ENCODE measurements at regions not wholly inside any gene's neighbourhood (a gene's known extent, or its start where the extent isn't known, plus 50 kb on each side); places are given as distances from the start of the nearest gene placed in this dataset.
A peak's percentile ranks its signal among the peaks of the same experiment; 100 is the strongest.

DNA sequence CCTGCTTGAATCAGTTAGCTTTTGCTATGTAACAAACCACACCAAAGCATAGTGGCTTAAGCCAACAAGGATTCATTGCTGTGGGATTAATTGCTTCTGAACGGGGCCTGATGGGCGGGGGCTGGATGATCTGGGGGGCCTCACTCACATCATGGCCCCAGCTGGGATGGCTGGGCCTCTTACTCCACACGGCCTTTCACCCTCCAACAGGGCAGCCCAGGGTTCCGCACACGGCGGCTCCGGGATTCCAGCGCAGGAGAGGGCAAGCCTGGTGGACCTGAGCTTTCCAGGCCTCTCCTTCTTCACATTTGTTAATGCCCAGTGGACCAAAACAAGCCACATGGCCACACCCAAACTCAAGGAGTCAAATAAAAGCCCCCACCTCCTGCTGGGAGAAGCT, 86.3 kb upstream of the PHLPP1 start:
- CTCF ChIA-PET = no interaction called here
- intact Hi-C loops (cut with micrococcal nuclease) = no loop called here
- Mint-ChIP-seq H3K4me3 (no peak overlapping the region), H3K27ac (no peak overlapping the region), H3K27me3 (ENCODE audit: low read depth) (peaks cover 5% of the 10 kb centered on the region), H3K36me3 (ENCODE audit: low read depth) (no peaks in the 10 kb centered on the region), H3K9me3 (no peaks in the 10 kb centered on the region), H3K4me1 (ENCODE audit: low read depth) (no peaks in the 10 kb centered on the region)
- no peak for DNase-seq

DNA sequence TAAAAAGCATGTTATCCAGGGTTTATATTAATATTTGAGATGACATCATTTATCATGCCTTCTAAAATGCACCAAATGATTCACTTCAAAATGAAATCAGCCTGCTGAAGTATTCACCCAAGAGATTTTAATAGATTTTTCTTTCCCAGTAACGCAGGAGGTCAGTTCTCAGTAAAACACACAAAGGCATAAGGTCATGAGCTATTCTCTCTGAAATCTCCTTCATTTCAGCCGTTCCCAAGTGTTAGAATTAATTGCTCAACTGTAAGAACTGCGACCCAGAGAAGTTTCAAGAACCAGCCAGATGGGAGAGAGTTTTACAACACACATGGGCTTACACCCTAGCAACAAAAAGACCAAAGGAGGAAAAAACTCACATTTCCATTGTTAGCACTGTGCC, 84.2 kb upstream of the PHLPP1 start:
- DNase-seq = no peak
- Mint-ChIP-seq H3K27ac (no peak overlapping the region), H3K4me3 (no peak overlapping the region), H3K9me3 (no peaks in the 10 kb centered on the region), H3K36me3 (ENCODE audit: low read depth) (no peaks in the 10 kb centered on the region), H3K27me3 (ENCODE audit: low read depth) (peaks cover 11% of the 10 kb centered on the region), H3K4me1 (ENCODE audit: low read depth) (no peaks in the 10 kb centered on the region)
- CTCF ChIA-PET = interaction anchor here (0.7 kb wide), 1 partner anchor 15 kb away, joined by 3 read pairs; no protein-coding TSS in a partner anchor
- intact Hi-C loops (cut with micrococcal nuclease) = no loop called here

DNA sequence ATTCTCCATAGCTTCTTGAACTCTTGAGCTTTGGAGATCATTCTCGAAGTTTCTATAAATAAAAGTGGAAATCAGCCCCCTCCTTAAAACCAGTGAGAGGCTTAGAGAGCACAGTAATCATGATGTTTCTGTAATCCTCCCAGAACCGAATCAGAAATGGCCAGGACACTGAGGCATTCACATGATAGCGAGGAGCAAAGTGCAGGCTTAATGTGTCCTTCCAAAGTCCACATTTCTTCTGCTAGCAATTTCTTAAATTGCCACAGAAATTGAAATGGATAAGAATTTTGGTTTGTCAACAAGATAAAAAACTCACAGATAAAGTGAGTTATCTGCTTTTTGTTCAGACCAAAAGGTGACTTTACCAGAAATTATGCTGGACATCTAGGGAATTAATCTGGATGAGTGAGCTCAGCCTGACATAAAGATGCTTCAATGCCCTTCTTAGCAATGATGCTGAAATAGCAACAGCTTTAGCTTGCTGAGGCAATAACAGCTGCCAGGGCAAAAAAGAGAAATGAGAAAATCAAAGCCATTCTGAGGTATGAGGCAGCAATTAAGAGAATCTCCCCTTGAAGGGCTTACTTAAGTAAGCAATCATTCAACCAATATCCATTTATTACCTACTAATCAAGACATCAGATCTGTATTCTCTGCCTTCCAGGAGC, 82.4 kb upstream of the PHLPP1 start:
- H3K4me1 Mint-ChIP-seq (ENCODE audit: low read depth) = no peaks in the 10 kb centered on the region
- CTCF ChIA-PET = no interaction called here
- no peak for DNase-seq
- no peak overlapping the region for H3K27ac Mint-ChIP-seq
- intact Hi-C loops (cut with micrococcal nuclease) = no loop called here
- no peaks in the 10 kb centered on the region for H3K36me3 Mint-ChIP-seq (ENCODE audit: low read depth)
- H3K4me3 Mint-ChIP-seq = no peak overlapping the region
- no peaks in the 10 kb centered on the region for H3K9me3 Mint-ChIP-seq
- H3K27me3 Mint-ChIP-seq (ENCODE audit: low read depth) = peaks cover 14% of the 10 kb centered on the region

DNA sequence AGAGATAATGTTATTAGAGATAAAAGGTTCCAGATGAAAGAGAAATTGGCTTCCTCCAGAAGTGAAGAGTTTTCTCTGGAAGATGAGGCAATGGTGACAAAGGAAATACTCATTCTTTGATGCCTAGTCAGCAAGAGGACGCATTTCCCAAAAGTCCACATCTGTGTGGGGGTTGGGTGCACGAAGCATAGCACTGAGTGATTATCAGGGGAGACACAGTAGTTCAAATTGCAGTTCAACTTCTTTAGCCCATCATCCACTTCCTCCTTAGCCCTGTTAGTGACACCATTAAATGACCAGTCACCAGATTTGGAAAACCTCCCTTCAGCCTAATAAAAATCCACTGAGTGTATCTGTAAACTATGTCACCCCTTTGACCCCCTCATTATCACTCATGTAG, 80.9 kb upstream of the PHLPP1 start:
- DNase-seq = no peak
- no peaks in the 10 kb centered on the region for H3K4me1 Mint-ChIP-seq (ENCODE audit: low read depth)
- intact Hi-C loops (cut with micrococcal nuclease) = no loop called here
- H3K27ac Mint-ChIP-seq = no peak overlapping the region
- peaks cover 21% of the 10 kb centered on the region for H3K27me3 Mint-ChIP-seq (ENCODE audit: low read depth)
- H3K9me3 Mint-ChIP-seq = no peaks in the 10 kb centered on the region
- H3K4me3 Mint-ChIP-seq = no peak overlapping the region
- CTCF ChIA-PET = no interaction called here
- no peaks in the 10 kb centered on the region for H3K36me3 Mint-ChIP-seq (ENCODE audit: low read depth)

DNA sequence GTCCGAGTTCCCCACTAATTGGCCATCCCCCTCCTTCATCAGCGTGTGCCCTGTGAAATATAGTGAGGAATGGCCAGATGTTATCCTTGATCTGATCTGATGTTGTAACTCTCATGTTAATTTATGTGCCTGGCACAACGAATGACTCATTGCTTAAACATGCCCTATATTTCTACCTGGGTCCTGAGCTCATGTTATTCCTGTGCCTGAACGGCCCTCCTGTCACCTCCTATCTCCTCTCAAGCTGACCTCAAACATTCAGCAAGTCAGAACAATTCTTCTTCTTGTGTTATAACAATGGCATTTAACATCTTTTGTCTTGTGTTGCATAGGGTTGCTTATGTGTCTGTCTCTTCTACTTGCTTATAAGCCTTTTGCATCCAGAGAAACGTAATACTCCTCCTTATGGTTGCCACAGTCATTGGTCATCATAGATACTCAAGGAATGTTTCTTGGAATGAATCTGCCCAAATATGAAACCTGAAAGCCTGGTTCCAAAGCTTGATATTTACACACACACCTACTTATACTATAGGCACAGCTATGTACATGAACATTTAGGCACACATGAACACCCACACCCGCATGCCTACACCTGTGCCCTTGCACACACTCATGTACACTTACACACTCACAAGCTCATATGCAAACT, 80.2 kb upstream of the PHLPP1 start:
- CTCF ChIA-PET = interaction anchor here (0.9 kb wide), 1 partner anchor 11 kb away, joined by 3 read pairs; no protein-coding TSS in a partner anchor
- no peak overlapping the region for H3K27ac Mint-ChIP-seq
- no peak overlapping the region for H3K4me3 Mint-ChIP-seq
- peaks cover 21% of the 10 kb centered on the region for H3K27me3 Mint-ChIP-seq (ENCODE audit: low read depth)
- intact Hi-C loops (cut with micrococcal nuclease) = no loop called here
- DNase-seq = no peak
- no peaks in the 10 kb centered on the region for H3K9me3 Mint-ChIP-seq
- no peaks in the 10 kb centered on the region for H3K4me1 Mint-ChIP-seq (ENCODE audit: low read depth)
- H3K36me3 Mint-ChIP-seq (ENCODE audit: low read depth) = no peaks in the 10 kb centered on the region

DNA sequence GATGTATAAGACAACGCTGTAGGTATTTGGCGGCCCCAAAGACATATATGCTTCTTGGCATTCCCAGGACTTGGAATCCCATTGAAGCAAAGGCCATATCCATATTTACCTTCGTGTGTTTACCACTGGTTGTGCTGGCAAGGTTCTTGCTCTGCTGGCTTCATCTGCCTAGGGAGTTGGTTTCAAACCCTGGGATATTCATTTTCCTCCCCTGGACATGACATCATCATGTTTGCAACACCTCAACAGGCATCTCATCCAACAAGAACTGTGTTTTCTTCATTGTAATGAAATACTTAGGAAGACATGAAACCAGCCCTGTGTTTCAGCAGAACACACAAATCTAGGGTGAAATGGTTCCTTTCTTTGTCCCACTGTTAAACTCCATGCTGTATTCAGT, 77.9 kb upstream of the PHLPP1 start:
- intact Hi-C loops (cut with micrococcal nuclease) = no loop called here
- Mint-ChIP-seq H3K4me1 (ENCODE audit: low read depth) (no peaks in the 10 kb centered on the region), H3K27ac (no peak overlapping the region), H3K4me3 (no peak overlapping the region), H3K9me3 (no peaks in the 10 kb centered on the region), H3K27me3 (ENCODE audit: low read depth) (peaks cover 21% of the 10 kb centered on the region), H3K36me3 (ENCODE audit: low read depth) (no peaks in the 10 kb centered on the region)
- CTCF ChIA-PET = interaction anchor here (1.4 kb wide), 1 partner anchor 345 kb away, joined by 5 read pairs; no protein-coding TSS in a partner anchor
- no peak for DNase-seq

DNA sequence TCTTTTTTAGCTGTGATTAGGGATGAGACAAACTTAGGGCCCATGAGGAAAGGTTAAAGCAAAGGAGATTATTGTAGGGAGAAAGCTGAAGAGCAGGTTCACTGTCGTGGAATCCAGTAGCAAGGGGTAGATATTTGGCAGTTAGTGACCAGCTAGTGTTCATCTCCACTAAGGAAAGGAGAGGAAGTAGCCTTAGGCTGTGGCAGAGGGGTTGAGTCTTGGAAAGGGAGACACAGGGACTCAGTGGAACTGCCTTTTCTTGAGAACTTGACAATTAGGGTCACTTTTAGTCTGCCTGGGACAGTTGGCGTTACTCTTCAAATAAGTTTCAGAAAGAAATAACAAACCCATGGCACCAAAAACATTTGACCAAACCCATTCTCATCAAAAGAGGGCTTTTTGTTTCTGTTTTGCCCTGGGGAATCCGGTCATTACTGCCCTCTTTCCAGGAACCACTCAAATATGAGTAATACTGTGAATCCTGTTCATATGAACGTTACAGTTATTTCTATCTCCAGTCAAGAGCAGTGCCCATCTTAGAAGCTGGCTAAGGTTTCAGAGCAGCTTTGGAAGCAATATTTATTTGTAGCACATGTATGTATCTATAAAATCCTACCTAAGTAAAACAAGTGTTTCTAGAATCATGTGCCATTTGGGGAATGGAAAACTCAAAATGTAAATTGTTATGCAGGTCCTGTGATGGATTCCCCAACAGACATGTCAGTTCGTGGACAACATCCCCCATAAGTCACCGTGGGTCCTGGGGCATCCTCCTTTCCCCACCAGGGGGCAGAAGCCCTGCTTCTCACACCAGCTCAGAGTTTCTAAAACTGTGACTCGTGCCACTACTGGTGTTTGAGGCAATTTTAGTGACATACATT, 77.3 kb upstream of the PHLPP1 start:
- H3K9me3 Mint-ChIP-seq = no peaks in the 10 kb centered on the region
- H3K4me1 Mint-ChIP-seq (ENCODE audit: low read depth) = no peaks in the 10 kb centered on the region
- no peak overlapping the region for H3K4me3 Mint-ChIP-seq
- intact Hi-C loops (cut with micrococcal nuclease) = loop anchor here (1.0 kb wide), 2 partner anchors 320 to 344 kb away; no protein-coding TSS in a partner anchor
- peaks cover 21% of the 10 kb centered on the region for H3K27me3 Mint-ChIP-seq (ENCODE audit: low read depth)
- H3K27ac Mint-ChIP-seq = no peak overlapping the region
- CTCF ChIA-PET = interaction anchor here (0.8 to 1.4 kb wide), 5 partner anchors 11 to 344 kb away, joined by 3 to 5 read pairs (median 3); no protein-coding TSS in a partner anchor
- H3K36me3 Mint-ChIP-seq (ENCODE audit: low read depth) = no peaks in the 10 kb centered on the region
- peak; percentile 66 for DNase-seq

DNA sequence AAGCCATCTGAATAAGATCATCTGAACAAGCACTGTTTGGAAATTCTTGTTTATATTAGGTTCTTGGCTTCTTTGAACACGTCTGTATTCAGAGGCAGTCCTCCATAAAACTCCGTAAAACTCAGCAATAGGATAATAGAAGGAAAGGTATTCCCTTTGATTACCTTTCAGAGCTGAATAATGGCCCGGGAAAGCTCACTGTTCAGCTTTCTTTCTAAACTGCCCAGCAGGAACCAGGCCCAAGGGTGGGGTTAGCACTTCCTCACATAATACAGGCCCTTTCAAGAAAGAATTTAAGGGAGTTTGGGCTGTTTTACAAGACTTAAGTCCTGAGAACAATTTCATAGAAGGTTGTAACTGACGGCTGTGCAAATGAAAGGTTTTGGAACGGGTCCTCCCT, 72.2 kb upstream of the PHLPP1 start:
- H3K4me3 Mint-ChIP-seq = no peak overlapping the region
- peaks cover 6% of the 10 kb centered on the region for H3K27me3 Mint-ChIP-seq (ENCODE audit: low read depth)
- H3K9me3 Mint-ChIP-seq = no peaks in the 10 kb centered on the region
- no peaks in the 10 kb centered on the region for H3K36me3 Mint-ChIP-seq (ENCODE audit: low read depth)
- H3K4me1 Mint-ChIP-seq (ENCODE audit: low read depth) = no peaks in the 10 kb centered on the region
- CTCF ChIA-PET = no interaction called here
- intact Hi-C loops (cut with micrococcal nuclease) = no loop called here
- H3K27ac Mint-ChIP-seq = no peak overlapping the region
- no peak for DNase-seq

DNA sequence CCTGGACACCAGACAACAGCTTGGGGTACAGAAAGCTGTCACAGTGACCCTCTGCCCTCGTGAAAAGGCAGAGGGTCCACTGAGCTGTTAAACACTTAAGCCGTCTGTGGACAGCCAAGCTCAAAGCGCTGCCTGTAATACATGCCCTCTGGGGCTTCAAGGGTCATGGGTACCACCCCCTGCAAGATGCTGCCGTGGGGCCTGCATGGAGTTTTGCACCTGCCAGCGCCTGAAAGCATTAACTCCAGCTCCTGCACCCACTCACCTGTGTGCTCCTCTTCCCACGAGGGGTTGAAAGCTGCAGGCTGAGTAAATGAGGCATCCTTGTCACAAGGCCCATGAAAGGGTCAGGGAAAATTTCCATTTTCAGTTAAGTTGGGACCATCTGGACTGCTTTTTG, 70.6 kb upstream of the PHLPP1 start:
- intact Hi-C loops (cut with micrococcal nuclease) = no loop called here
- Mint-ChIP-seq H3K36me3 (ENCODE audit: low read depth) (no peaks in the 10 kb centered on the region), H3K27me3 (ENCODE audit: low read depth) (no peaks in the 10 kb centered on the region), H3K9me3 (no peaks in the 10 kb centered on the region), H3K4me1 (ENCODE audit: low read depth) (no peaks in the 10 kb centered on the region), H3K27ac (no peak overlapping the region), H3K4me3 (no peak overlapping the region)
- DNase-seq = no peak
- CTCF ChIA-PET = interaction anchor here (2.3 kb wide), 1 partner anchor 338 kb away, joined by 7 read pairs; no protein-coding TSS in a partner anchor

DNA sequence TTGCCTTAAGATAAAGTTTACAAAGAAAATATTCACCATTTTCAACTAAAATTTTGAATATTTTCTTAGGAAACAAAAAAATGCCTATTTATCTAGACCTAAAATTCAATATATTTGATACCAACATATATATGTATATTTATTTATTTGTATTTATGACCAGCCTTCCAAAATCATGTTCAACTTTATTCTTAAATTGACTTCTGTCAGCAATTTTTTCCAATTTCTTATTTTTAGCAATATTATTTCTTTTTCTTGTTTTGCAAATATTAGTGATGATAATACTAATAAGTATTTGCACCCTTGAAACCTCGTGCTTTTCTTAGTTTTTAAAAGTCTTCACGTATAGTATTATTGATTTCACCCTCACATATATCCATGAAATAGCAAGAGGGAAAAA, 68.2 kb upstream of the PHLPP1 start:
- no peaks in the 10 kb centered on the region for H3K9me3 Mint-ChIP-seq
- no peaks in the 10 kb centered on the region for H3K27me3 Mint-ChIP-seq (ENCODE audit: low read depth)
- no peak overlapping the region for H3K27ac Mint-ChIP-seq
- no peak overlapping the region for H3K4me3 Mint-ChIP-seq
- no peak for DNase-seq
- H3K36me3 Mint-ChIP-seq (ENCODE audit: low read depth) = no peaks in the 10 kb centered on the region
- CTCF ChIA-PET = no interaction called here
- intact Hi-C loops (cut with micrococcal nuclease) = no loop called here
- H3K4me1 Mint-ChIP-seq (ENCODE audit: low read depth) = no peaks in the 10 kb centered on the region

DNA sequence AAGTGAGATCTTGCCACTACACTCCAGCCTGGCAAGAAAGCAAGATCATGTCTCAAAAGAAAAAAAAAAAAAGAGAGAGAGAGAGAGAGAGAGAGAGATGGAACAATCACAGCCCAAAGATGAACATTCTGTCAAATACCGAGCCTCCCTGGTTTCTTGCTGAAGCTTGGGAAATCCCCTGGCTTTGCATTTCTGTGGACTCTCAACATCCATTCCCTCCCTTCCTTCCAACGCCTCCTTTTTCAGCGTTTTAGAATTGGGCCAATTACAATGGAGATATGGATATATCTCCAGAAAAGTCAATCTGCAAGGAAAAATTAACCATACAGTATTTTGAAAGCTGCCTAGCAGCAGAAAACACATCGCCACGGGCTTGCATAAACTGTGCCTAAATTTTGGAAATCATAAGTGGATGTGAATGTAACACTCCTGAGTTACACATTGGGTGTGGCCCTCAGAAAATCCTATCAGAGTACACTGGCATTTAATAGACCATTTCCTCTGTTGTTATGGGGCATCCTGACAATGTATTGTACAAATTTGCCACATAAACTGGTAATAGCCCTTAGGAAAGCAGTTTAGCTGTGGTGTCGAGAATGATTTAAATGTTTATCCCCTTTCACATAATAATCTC, 67.2 kb upstream of the PHLPP1 start:
- H3K9me3 Mint-ChIP-seq = no peaks in the 10 kb centered on the region
- intact Hi-C loops (cut with micrococcal nuclease) = no loop called here
- no peaks in the 10 kb centered on the region for H3K27me3 Mint-ChIP-seq (ENCODE audit: low read depth)

More for the DNA sequence above, 67.2 kb upstream of the PHLPP1 start:
- DNase-seq = no peak
- Mint-ChIP-seq H3K4me3 (no peak overlapping the region), H3K27ac (no peak overlapping the region), H3K36me3 (ENCODE audit: low read depth) (no peaks in the 10 kb centered on the region), H3K4me1 (ENCODE audit: low read depth) (no peaks in the 10 kb centered on the region)
- CTCF ChIA-PET = interaction anchor here (0.5 to 1.1 kb wide), 4 partner anchors 10 to 314 kb away, joined by 3 to 8 read pairs (median 4); no protein-coding TSS in a partner anchor

Measured in activated naive CD4-positive, alpha-beta T cell treated with anti-CD3 and anti-CD28 coated beads for 36 hours (primary cell).